ENCODE measurements at regions not wholly inside any gene's neighbourhood (a gene's known extent, or its start where the extent isn't known, plus 50 kb on each side); places are given as distances from the start of the nearest gene placed in this dataset.

- DNase-seq = no peak
Observed at GRCh38 chr17:70608193-70608592, 438.9 kb downstream of the KCNJ2 start.

DNA sequence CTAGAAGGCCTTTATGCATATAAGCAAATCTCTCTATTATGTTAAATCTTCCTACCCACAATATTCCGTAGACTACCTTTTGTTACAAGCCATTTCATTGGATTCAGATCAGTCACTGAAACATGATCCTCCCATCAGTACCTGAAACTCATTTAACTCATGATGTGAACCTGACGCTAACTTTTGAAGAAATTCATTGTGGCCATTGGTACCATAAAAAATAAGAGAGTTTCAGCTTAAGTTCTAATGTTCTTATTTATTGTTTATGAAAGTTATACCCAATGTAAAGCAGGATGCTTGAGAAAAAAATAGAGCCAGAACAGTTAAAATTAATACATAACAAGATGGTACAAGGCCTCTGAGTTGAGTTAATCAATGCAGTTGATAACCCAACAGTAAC is 439.6 kb downstream of the KCNJ2 start:
- no peak for DNase-seq

DNA sequence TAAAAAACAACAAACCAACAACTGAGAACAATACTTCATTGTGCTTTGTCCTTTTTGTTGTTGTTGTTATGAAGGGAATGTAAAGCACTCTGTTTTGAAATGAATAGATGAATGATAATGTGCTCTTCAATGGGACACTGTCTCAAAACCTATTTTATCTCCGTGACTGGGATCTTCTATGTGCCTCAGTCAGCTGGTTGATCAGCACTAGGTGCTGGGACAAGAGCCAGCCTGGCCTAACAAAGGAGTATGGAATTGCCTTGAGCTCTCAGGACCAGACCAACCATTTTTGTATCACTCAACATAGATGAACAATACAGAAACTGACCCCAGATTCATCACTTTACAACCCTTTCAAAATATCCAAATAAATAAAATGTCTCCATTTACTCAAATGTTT is 440.2 kb downstream of the KCNJ2 start:
- DNase-seq = no peak

DNA sequence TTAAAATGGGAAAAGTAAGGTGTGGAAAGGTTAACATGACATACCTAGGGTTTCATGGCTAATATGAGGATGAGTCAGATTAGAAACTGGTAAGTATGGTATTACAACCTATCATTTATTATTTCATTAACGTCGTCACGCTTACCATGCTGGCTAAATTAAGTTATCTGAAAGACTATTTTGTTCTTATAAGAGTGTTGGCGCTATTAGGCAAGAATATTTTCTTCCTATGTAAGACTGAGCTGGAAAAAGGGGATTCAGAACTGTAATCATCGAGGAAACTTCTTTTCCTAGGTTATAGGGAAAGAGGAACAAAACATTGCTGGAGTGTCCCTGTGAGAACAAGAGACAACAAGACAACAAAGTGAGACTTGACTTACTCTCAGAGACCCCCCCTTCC is 440.8 kb downstream of the KCNJ2 start:
- DNase-seq = no peak

DNA sequence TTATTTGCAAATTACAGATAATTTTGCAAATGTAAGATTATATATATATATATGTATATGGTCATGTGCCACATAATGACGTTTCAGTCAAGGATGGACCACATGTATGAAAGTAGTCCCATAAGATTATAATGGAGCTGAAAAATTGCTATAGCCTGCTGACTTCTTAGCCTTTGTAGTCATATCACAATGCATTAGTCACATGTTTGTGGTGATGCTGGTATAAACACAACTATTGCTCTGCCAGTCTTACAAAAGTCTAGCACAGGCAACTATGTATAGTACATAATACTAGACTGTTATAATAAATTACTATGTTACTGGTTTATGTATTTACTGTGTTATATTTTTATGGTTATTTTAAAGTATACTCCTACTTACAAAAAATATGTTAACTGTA is 444.3 kb downstream of the KCNJ2 start:
- DNase-seq = no peak

DNA sequence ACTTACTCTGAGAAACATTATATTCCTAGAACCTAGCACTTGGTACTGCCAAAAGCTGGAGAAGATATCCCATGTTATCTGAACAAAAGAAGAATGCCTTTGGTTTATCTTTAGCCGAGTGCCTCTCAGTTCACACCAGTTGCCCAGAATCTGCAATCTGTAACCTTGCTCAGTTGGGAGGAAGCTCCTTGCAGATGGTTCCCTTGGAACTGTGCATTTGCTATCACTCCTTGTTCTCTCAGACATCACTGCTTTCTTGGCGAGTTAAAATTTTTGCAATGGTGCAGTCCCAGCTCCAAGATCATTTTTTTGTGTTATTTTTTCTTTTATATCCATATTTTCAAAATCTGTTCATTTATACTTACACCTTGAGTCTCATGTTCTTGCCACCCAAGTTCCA is 446.5 kb downstream of the KCNJ2 start:
- DNase-seq = no peak

- no peak for DNase-seq
Observed at GRCh38 chr17:70618641-70619040, 449.3 kb downstream of the KCNJ2 start.

DNA sequence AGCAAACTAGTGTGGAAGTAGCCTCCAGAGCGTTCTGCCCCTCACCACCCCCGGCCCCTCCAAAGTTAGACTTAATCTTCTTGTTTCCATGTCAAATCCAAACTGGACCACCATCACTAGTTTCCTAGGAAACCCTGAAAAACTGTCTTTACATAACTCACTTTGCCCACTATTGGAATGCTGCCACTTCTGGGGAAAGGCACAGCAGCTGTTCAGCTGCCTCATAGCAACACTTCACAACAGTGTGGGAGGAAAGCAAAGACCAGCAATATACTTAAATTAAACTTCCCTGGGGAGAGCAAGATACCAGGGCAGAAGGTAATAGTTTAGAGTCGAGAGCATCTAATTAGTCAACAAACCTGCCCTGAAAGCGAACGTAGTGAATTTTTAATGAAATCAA is 452.2 kb downstream of the KCNJ2 start:
- no peak for DNase-seq

- DNase-seq = peak; percentile 27
Observed at GRCh38 chr17:70622368-70623260, 453.3 kb downstream of the KCNJ2 start.

- DNase-seq = no peak
Observed at GRCh38 chr17:70624211-70624610, 454.9 kb downstream of the KCNJ2 start.

DNA sequence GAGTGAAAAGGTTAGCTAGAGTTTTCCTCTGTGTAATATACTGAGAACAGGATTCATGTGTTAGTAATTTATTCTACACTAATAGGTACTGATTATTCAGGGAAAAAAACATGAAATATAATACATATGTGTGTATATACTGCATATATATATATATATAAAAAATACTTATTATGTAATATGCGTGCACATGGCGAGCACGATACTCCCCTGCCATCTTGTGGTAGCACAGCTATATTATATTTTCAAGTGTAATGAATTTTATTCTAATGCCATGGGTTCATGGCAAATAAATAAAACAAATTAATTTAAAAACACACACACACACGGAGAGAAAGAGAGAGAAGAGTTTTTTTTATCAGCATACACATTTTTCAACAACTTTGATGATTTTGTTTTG is 460.6 kb downstream of the KCNJ2 start:
- no peak for DNase-seq

DNA sequence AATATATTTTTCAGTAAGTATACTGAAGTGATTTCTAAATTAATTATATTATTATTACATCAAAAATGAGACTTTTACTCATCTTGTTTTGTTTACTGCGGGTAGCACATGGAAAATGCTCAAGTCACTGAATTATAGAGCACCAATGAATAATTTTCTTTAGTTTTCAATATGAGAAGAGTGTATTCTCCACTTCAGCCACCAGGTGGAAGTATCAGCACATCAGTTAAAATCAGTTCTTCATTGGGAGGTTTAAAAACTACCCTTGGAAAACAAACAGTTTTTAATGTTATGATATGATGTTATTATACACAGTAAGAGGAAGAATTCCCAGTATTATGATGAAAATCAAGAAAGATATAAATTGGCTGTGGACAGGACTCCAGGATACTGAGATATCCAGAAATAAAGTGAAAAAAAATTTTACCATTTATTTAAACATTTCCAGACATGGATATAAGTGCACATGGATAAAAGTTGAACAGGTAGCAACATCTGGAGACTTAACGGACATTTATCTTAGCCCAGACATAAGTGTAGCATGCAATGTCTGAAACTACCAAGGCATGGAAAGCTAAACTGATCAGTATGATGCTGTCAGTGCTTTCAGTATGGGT is 467.3 kb downstream of the KCNJ2 start:
- DNase-seq = peak; percentile 58

DNA sequence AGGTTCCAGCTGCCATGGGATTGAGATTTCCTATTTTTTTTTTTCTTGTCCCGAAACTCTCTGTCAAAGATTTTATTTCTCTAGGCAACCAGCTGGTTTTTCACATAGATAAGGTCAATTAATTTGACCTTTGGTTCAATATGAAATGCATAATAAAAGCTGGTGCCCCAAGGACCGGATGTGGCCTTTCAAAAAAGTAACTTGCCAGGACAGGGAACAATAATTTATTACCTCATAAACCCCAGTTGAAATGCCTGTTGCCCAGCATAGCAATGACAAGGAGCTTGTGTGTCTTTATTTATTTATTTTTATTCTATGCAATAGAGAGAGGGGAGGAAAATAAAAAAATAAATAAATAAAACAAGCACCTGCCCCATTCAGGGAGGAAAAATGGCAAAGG is 472.7 kb downstream of the KCNJ2 start:
- peak; percentile 44 for DNase-seq

DNA sequence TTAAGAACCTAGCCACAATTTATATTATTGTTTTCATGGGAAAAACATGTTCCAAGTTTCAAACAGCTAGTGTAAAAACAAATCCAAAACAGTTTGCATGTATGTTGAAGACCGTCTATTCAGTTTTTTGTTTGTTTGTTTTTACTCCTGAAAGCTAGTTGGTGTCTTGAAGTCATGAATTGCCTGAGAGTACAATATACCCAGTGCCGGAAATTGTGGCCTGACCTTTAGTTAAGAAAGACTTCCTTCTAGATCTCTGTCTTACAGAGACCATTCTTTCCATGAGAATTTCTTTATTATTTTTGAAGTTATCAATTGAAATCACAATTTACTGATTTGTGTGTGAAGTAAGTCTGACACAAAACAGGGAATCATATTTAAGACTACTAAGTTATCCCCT is 474.8 kb downstream of the KCNJ2 start:
- no peak for DNase-seq

DNA sequence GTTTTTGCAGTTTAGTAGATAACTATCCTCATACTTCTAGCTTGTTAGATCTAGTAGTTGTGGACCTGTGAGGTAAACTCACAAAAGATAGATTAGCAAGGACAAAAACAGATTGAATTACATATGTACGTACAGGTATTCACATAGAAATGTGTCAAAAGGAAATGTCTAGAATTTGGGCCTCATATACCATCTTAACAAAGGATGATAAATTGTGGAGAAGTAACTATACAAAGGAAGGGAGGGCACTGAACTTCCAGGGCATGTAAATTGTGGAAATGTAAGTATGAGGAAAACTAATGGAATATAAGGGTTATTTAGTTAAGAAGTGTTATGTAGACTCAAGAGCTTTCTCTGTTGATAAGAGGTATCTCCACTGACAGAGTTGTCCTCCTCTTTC is 477.3 kb downstream of the KCNJ2 start:
- no peak for DNase-seq

- no peak for DNase-seq
Observed at GRCh38 chr17:70648166-70648565, 478.8 kb downstream of the KCNJ2 start.

- peak; percentile 37 for DNase-seq
Observed at GRCh38 chr17:70653850-70654249, 484.5 kb downstream of the KCNJ2 start.

DNA sequence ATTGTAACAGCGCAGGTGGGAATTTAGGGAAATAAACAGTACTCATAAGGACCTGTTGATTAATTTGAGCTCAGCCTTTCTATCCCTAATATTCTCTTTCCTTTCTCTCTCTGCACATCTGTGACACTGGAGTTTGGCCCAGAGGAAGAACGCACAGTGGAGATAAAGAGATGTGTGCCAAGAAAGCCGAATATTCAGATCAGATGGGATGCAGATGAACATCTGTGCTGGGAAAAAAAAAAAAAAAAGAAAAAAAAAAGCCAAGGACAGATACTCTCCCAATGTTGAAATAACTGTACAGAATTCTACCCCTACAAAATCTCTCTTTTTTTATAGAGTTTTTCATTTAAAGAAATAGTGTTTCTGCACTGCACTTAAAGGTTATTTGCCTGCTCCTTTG is 485.4 kb downstream of the KCNJ2 start:
- peak; percentile 54 for DNase-seq

GRCh38 chr17:70655176-70655958 is 486.0 kb downstream of the KCNJ2 start:
- peak; percentile 74 for DNase-seq

GRCh38 chr17:70658317-70658716 is 489.0 kb downstream of the KCNJ2 start:
- no peak for DNase-seq

- no peak for DNase-seq
Observed at GRCh38 chr17:70658840-70659239, 489.5 kb downstream of the KCNJ2 start.

GRCh38 chr17:70661342-70662222 is 492.2 kb downstream of the KCNJ2 start:
- DNase-seq = peak; percentile 58
